A673 (cell line): ENCODE measurements at regions not wholly inside any gene's neighbourhood (a gene's known extent, or its start where the extent isn't known, plus 50 kb on each side); places are given as distances from the start of the nearest gene placed in this dataset.
A peak's percentile ranks its signal among the peaks of the same experiment; 100 is the strongest.

Source experiments
- BruUV-seq: library from RNA; stranded (reverse); fragments of 400-500 nt; replicated peaks from 2 replicates; lab custom pipeline; 2021; lab: Mats Ljungman, UMichigan
- CTCF ChIA-PET: fragments of 300-600 bp; sonication (Branson Sonifier 250); formaldehyde crosslinking; loops from one replicate; lab custom pipeline; 2022; ENCODE audit warnings: antibody characterized with exemption; lab: Charles Lee
- POLR2A ChIA-PET: fragments of 300-600 bp; sonication (Branson Sonifier 250); formaldehyde crosslinking; loops from one replicate; lab custom pipeline; 2022; ENCODE audit warnings: antibody characterized with exemption; ENCODE audit not compliant: low non-redundant PET; lab: Charles Lee
- DNase-seq: peaks from one replicate; pipeline ENCODE4 v3.0.0-alpha.2; 2015; ENCODE audit warnings: low spot score
- H3K27ac ChIP-seq: fragments of 200-600 bp; sonication (generic); 2 replicates; pipeline ENCODE4 v1.5.1; 2016; ENCODE audit warnings: mixed run types, low read depth, mild to moderate bottlenecking, mixed read lengths, antibody characterized with exemption, low read length; ENCODE audit not compliant: poor library complexity, severe bottlenecking
- H3K27me3 ChIP-seq: fragments of 200-600 bp; sonication (generic); replicated peaks from 2 replicates; pipeline ENCODE4 v1.6.1; 2017; ENCODE audit warnings: mixed run types, low read depth, mild to moderate bottlenecking, mixed read lengths, antibody characterized with exemption, low read length; ENCODE audit not compliant: insufficient read depth, poor library complexity
- H3K36me3 ChIP-seq: fragments of 200-600 bp; sonication (generic); 2 replicates; pipeline ENCODE4 v1.6.1; 2016; ENCODE audit warnings: mixed run types, mild to moderate bottlenecking, mixed read lengths, antibody characterized with exemption, low read length; ENCODE audit not compliant: insufficient read depth, poor library complexity, severe bottlenecking
- H3K4me1 ChIP-seq: fragments of 200-600 bp; sonication (generic); 2 replicates; pipeline ENCODE4 v1.6.1; 2017; ENCODE audit warnings: mixed run types, mild to moderate bottlenecking, mixed read lengths, antibody characterized with exemption, low read length; ENCODE audit not compliant: insufficient read depth, poor library complexity, severe bottlenecking
- H3K4me3 ChIP-seq: fragments of 200-600 bp; sonication (generic); 2 replicates; pipeline ENCODE4 v1.5.1; 2016; ENCODE audit warnings: low read depth, mixed run types, mild to moderate bottlenecking, mixed read lengths, low read length; ENCODE audit not compliant: poor library complexity, severe bottlenecking
- H3K9me3 ChIP-seq: fragments of 200-600 bp; sonication (generic); 2 replicates; pipeline ENCODE4 v1.6.1; 2016; ENCODE audit warnings: mixed run types, low read depth, mild to moderate bottlenecking, mixed read lengths, antibody characterized with exemption, low read length; ENCODE audit not compliant: poor library complexity, severe bottlenecking
- CTCF ChIP-seq: fragments of 300-800, 200-600 bp; sonication (generic); conservative IDR thresholded peaks from 2 replicates; pipeline ENCODE4 v1.5.1; 2017; ENCODE audit warnings: low read depth, mild to moderate bottlenecking, antibody characterized with exemption, low read length, moderate library complexity, mixed read lengths
- EZH2 ChIP-seq: fragments of 200-600 bp; sonication (generic); IDR thresholded peaks from 2 replicates; pipeline ENCODE4 v1.6.1; 2017; ENCODE audit warnings: borderline replicate concordance, low read depth, mild to moderate bottlenecking, mixed read lengths, antibody characterized with exemption, low read length; ENCODE audit not compliant: poor library complexity, severe bottlenecking
- intact Hi-C: fragments of 100-400 bp; cut with micrococcal nuclease; formaldehyde crosslinking; loops from one replicate; pipeline ENCODE4 v1.10.0; 2022; ENCODE audit not compliant: unreplicated experiment

DNA sequence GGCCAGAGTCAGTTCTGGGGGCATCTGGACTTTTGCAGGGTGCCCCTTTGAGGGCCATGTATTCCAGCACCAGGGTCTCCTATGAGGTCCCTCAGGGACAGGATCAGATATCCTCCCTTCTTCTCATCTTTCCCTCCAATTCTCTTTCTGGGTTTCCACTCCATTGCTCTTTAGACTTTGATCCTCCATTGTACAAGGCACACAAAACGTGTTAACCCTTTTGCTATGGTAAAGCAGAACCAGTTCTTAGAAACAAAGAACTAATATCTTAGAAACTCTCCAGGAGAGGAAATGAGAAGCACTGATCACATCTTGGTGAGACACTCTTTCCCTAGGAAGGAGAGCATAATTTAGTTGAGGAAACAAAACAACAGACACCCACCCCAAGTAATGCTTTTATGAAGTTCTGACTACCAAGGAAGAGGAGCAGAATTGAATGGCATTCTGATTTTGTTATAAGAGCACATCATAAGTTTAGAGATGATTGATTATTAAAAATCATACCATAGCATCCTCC, 200.7 kb upstream of the NPY2R start:
- Histone ChIP-seq H3K36me3 (no peaks in the 10 kb centered on the region), H3K9me3 (no peaks in the 10 kb centered on the region), H3K4me1 (peaks cover 4% of the 10 kb centered on the region), H3K4me3 (no peak overlapping the region), H3K27ac (no peak overlapping the region), H3K27me3 (no peaks in the 10 kb centered on the region)
- TF ChIP-seq EZH2, result no peak
- no peak for TF ChIP-seq CTCF
- ChIA-PET POLR2A (no interaction called here), CTCF (no interaction called here)
- BruUV-seq, result no TSS peak
- DNase-seq, result peak; percentile 40
- intact Hi-C loops, result no loop called here

DNA sequence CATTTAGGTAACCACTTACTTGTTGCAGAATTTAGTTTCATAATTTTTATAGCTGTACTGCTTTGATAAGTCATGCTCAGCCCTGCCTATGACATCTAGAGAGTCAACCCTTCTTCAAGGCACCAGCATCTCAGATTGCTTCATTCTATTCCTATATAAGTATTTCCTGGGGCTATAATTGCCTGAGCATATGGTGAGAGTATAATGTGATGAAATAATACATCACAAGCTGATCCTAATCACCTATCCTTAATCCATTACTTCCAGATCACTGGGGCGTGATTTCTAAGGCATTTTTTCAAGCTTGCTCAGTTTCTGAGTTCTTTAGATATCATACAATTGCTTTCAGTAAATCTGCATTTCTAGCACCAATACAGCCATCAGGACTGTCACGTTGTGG, 200.0 kb upstream of the NPY2R start:
- H3K36me3 ChIP-seq, result no peaks in the 10 kb centered on the region
- intact Hi-C loops, result no loop called here

GRCh38 chr4:155009288-155009687, 199.1 kb upstream of the NPY2R start:
- H3K9me3 ChIP-seq, result no peaks in the 10 kb centered on the region
- intact Hi-C loops, result no loop called here
- H3K4me3 ChIP-seq, result no peak overlapping the region
- no peaks in the 10 kb centered on the region for H3K27me3 ChIP-seq
- BruUV-seq, result no TSS peak
- DNase-seq, result no peak
- no peaks in the 10 kb centered on the region for H3K36me3 ChIP-seq
- ChIA-PET POLR2A (no interaction called here), CTCF (no interaction called here)
- TF ChIP-seq CTCF, result no peak
- TF ChIP-seq EZH2, result no peak
- peaks cover 4% of the 10 kb centered on the region for H3K4me1 ChIP-seq
- H3K27ac ChIP-seq, result no peak overlapping the region

More for the DNA sequence above, 200.0 kb upstream of the NPY2R start:
- POLR2A ChIA-PET, result no interaction called here
- no peaks in the 10 kb centered on the region for H3K9me3 ChIP-seq
- H3K27ac ChIP-seq, result no peak overlapping the region
- no TSS peak for BruUV-seq
- peak; percentile 48 for DNase-seq
- H3K27me3 ChIP-seq, result no peaks in the 10 kb centered on the region
- peaks cover 4% of the 10 kb centered on the region for H3K4me1 ChIP-seq
- TF ChIP-seq EZH2, result no peak
- no peak for TF ChIP-seq CTCF
- no peak overlapping the region for H3K4me3 ChIP-seq
- CTCF ChIA-PET, result no interaction called here
